ENCODE measurements at regions not wholly inside any gene's neighbourhood (a gene's known extent, or its start where the extent isn't known, plus 50 kb on each side); places are given as distances from the start of the nearest gene placed in this dataset.

DNA sequence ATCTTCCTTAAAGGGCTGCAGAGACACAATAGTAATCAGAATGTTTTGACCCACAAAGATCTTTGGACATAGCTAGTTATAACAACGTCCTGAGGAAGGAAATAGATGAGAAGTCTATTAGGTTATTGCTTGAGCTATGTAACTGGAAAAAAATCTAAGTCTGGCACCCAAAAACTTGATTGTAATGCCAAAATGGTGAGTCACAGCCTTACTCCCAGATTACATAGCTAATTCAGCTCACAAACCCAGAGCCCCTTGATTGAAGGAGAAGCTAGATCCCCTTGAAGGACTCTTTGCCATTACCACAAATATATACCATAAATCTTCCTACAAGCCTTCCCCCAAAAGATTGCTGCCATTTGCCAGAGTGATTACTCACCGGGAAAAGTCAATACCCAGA lies 341.8 kb upstream of the KIF2A start:
- no peak for DNase-seq (ENCODE audit: low spot score)
- Mint-ChIP-seq H3K9me3 (ENCODE audit: unreplicated experiment) (no peaks in the 10 kb centered on the region), H3K4me1 (ENCODE audit: unreplicated experiment) (peaks cover 9% of the 10 kb centered on the region), H3K36me3 (ENCODE audit: low read depth, unreplicated experiment) (no peaks in the 10 kb centered on the region), H3K4me3 (ENCODE audit: unreplicated experiment) (no peak overlapping the region), H3K27me3 (ENCODE audit: unreplicated experiment) (peaks cover 2% of the 10 kb centered on the region), H3K27ac (ENCODE audit: unreplicated experiment) (no peak overlapping the region)
- TF ChIP-seq, protein P1, sequence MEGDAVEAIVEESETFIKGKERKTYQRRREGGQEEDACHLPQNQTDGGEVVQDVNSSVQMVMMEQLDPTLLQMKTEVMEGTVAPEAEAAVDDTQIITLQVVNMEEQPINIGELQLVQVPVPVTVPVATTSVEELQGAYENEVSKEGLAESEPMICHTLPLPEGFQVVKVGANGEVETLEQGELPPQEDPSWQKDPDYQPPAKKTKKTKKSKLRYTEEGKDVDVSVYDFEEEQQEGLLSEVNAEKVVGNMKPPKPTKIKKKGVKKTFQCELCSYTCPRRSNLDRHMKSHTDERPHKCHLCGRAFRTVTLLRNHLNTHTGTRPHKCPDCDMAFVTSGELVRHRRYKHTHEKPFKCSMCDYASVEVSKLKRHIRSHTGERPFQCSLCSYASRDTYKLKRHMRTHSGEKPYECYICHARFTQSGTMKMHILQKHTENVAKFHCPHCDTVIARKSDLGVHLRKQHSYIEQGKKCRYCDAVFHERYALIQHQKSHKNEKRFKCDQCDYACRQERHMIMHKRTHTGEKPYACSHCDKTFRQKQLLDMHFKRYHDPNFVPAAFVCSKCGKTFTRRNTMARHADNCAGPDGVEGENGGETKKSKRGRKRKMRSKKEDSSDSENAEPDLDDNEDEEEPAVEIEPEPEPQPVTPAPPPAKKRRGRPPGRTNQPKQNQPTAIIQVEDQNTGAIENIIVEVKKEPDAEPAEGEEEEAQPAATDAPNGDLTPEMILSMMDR (IDR thresholded peaks at IDR 0.05; ENCODE audit: unreplicated experiment), result no peak

- Mint-ChIP-seq H3K27me3 (ENCODE audit: unreplicated experiment) (peaks cover 2% of the 10 kb centered on the region), H3K36me3 (ENCODE audit: low read depth, unreplicated experiment) (no peaks in the 10 kb centered on the region), H3K9me3 (ENCODE audit: unreplicated experiment) (no peaks in the 10 kb centered on the region), H3K27ac (ENCODE audit: unreplicated experiment) (no peak overlapping the region), H3K4me3 (ENCODE audit: unreplicated experiment) (no peak overlapping the region), H3K4me1 (ENCODE audit: unreplicated experiment) (peaks cover 9% of the 10 kb centered on the region)
- no peak for DNase-seq (ENCODE audit: low spot score)
- TF ChIP-seq, protein P1 (IDR thresholded peaks at IDR 0.05; ENCODE audit: unreplicated experiment), result no peak
Observed at GRCh38 chr5:61965069-61965468, 340.9 kb upstream of the KIF2A start.

DNA sequence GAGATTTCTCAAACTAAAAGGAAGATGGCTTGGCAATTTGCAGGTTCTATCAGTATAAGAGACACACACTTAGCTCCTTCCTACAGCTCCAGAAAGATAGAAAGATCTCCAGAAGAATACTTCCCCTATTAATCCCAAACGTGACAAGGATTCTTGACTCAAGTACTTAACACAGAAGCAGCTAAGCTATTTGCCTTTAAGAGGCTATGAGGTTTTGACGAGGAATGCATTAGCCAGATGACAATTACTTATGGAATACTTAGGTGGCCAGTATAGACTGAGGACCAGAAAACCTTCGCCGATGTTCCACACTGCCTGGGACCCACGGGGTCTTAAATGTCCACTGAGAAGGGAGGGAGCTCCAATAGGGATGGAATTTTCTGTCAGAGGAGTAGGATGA lies 340.5 kb upstream of the KIF2A start:
- Mint-ChIP-seq H3K27me3 (ENCODE audit: unreplicated experiment) (peaks cover 2% of the 10 kb centered on the region), H3K36me3 (ENCODE audit: low read depth, unreplicated experiment) (no peaks in the 10 kb centered on the region), H3K4me3 (ENCODE audit: unreplicated experiment) (no peak overlapping the region), H3K4me1 (ENCODE audit: unreplicated experiment) (peaks cover 9% of the 10 kb centered on the region), H3K27ac (ENCODE audit: unreplicated experiment) (no peak overlapping the region), H3K9me3 (ENCODE audit: unreplicated experiment) (no peaks in the 10 kb centered on the region)
- TF ChIP-seq, protein P1 (IDR thresholded peaks at IDR 0.05; ENCODE audit: unreplicated experiment), result no peak
- DNase-seq (ENCODE audit: low spot score), result no peak

GRCh38 chr5:61966296-61966955 lies 339.6 kb upstream of the KIF2A start:
- DNase-seq (ENCODE audit: low spot score), result no peak
- Mint-ChIP-seq H3K27ac (ENCODE audit: unreplicated experiment) (peak overlapping the region; percentile 0), H3K36me3 (ENCODE audit: low read depth, unreplicated experiment) (no peaks in the 10 kb centered on the region), H3K4me3 (ENCODE audit: unreplicated experiment) (no peak overlapping the region), H3K9me3 (ENCODE audit: unreplicated experiment) (no peaks in the 10 kb centered on the region), H3K27me3 (ENCODE audit: unreplicated experiment) (peaks cover 2% of the 10 kb centered on the region), H3K4me1 (ENCODE audit: unreplicated experiment) (peaks cover 9% of the 10 kb centered on the region)
- TF ChIP-seq, protein P1 (IDR thresholded peaks at IDR 0.05; ENCODE audit: unreplicated experiment), result no peak

DNA sequence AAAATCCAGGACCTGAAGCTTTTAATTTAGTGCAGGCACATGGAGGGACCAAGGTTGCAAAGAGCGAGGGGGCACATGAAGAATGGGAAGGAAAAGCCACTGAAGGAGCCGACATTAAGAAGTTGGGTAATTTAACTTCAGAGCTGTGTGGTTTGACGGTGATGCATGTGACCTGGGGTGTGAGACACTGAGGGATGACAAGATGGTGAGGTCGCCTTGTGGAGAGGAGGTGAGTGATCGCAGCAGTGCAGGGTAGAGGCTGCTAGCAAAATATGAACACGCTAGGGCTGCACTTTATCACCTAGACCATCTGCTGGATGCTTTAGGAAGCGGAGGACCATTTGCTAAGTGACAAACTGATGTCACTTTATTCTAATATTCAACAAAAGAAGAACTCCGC lies 339.0 kb upstream of the KIF2A start:
- H3K27me3 Mint-ChIP-seq (ENCODE audit: unreplicated experiment), result peaks cover 2% of the 10 kb centered on the region
- H3K36me3 Mint-ChIP-seq (ENCODE audit: low read depth, unreplicated experiment), result no peaks in the 10 kb centered on the region
- no peak for DNase-seq (ENCODE audit: low spot score)
- H3K4me3 Mint-ChIP-seq (ENCODE audit: unreplicated experiment), result no peak overlapping the region
- peaks cover 9% of the 10 kb centered on the region for H3K4me1 Mint-ChIP-seq (ENCODE audit: unreplicated experiment)
- H3K27ac Mint-ChIP-seq (ENCODE audit: unreplicated experiment), result peak overlapping the region; percentile 0
- TF ChIP-seq, protein P1 (IDR thresholded peaks at IDR 0.05; ENCODE audit: unreplicated experiment), result no peak
- no peaks in the 10 kb centered on the region for H3K9me3 Mint-ChIP-seq (ENCODE audit: unreplicated experiment)
